Gastroesophageal sphincter (tissue), 4 donors: ENCODE measurements at regions not wholly inside any gene's neighbourhood (a gene's known extent, or its start where the extent isn't known, plus 50 kb on each side); places are given as distances from the start of the nearest gene placed in this dataset.

Experiments used
- ATAC-seq: fragments of 150-250 bp; one replicate; pipeline ENCODE4 v1.9.1; 2016; ENCODE audit warnings: mild to moderate bottlenecking, moderate library complexity
- H3K27ac ChIP-seq, 4 donors: fragments of 200-600 bp; sonication (generic) in 3 of 4; 1 replicate in 3 of 4; 2 replicates in 1 of 4; pipeline ENCODE4 v1.5.1; 2016 to 2019
- H3K27me3 ChIP-seq: fragments of 200-600 bp; sonication (generic); one replicate; pipeline ENCODE4 v1.5.1; 2019
- H3K36me3 ChIP-seq, 2 donors: fragments of 200-600 bp; sonication (generic); one replicate each; pipeline ENCODE4 v1.5.1; 2019; ENCODE audit warnings: control low read depth in 1 of 2
- H3K4me1 ChIP-seq, 3 donors: fragments of 200-600 bp; sonication (generic); 1 replicate in 2 of 3; 2 replicates in 1 of 3; pipeline ENCODE4 v1.5.1; 2016 to 2019; ENCODE audit warnings: control low read depth in 2 of 3
- H3K4me3 ChIP-seq, 2 donors: fragments of 200-600 bp; sonication (generic); one replicate each; pipeline ENCODE4 v1.5.1; 2019; ENCODE audit warnings: mild to moderate bottlenecking in 1 of 2, moderate library complexity in 1 of 2
- H3K9me3 ChIP-seq, 3 donors: fragments of 200-600 bp; sonication (generic); one replicate each; pipeline ENCODE4 v1.5.1; 2017 to 2019; ENCODE audit warnings: control low read depth in 2 of 3
- EP300 ChIP-seq: sonication (generic); formaldehyde crosslinking; IDR thresholded peaks from one replicate; pipeline ENCODE4 v1.6.1; 2017; ENCODE audit warnings: antibody characterized with exemption, mild to moderate bottlenecking
- POLR2A ChIP-seq, 2 donors: fragments of 450-650 bp; IDR thresholded peaks; one replicate each; pipeline ENCODE4 v1.6.1; 2017; ENCODE audit warnings: antibody characterized with exemption in 2 of 2, mild to moderate bottlenecking in 2 of 2, moderate library complexity in 1 of 2
- POLR2AphosphoS5 ChIP-seq: sonication (generic); formaldehyde crosslinking; IDR thresholded peaks from one replicate; pipeline ENCODE4 v1.6.1; 2017; ENCODE audit warnings: antibody characterized with exemption
- WGBS, 2 donors: methylation state at CpG; one replicate each; pipeline ENCODE4 v1.1.5; 2018; ENCODE audit warnings: low coverage in 1 of 2; 5-methylcytosine and 5-hydroxymethylcytosine counted together
- TF ChIP-seq, protein P1 (sequence below), 4 experiments: fragments of 200-600 bp in 2 of 4; fragments of 450-650 bp in 2 of 4; sonication (generic) in 1 of 4; IDR thresholded peaks; one replicate each; pipeline ENCODE4 v1.5.1; 2017 to 2019; ENCODE audit warnings: antibody characterized with exemption in 4 of 4, mild to moderate bottlenecking in 2 of 4, moderate library complexity in 2 of 4

DNA sequence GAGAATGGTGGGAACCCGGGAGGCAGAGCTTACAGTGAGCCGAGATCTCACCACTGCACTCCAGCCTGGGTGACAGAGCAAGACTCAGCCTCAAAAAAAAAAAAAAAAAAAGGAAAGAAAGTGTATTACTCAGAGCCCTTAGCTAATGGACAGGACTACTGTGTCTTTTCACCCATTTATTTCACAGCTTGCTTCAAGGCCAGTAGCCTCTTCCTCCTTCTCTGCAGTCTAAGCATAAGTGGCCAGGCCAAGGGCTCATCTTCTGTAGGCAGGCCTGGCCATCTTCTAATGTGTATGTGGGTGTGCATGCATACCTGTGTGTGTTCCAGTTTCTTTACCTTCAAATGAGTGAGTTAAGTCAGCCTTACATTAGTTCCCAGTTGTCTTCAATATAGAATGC lies 94.8 kb upstream of the GDF10 start:
- Histone ChIP-seq H3K36me3 (no peaks in the 10 kb centered on the region), H3K9me3 (peaks cover 0 to 12% (median 0%) of the 10 kb centered on the region in 3 donors), H3K27ac (no peak overlapping the region), H3K4me1 (no peaks in the 10 kb centered on the region), H3K27me3 (no peaks in the 10 kb centered on the region), H3K4me3 (no peak overlapping the region)
- no peak for ATAC-seq
- WGBS, 2 donors, result 100% methylated on average over 2 of the region's 2 CpGs; no CpG with 5 or more reads in 1 of the 2 donors
- TF ChIP-seq POLR2AphosphoS5, result no peak
- TF ChIP-seq, protein P1, sequence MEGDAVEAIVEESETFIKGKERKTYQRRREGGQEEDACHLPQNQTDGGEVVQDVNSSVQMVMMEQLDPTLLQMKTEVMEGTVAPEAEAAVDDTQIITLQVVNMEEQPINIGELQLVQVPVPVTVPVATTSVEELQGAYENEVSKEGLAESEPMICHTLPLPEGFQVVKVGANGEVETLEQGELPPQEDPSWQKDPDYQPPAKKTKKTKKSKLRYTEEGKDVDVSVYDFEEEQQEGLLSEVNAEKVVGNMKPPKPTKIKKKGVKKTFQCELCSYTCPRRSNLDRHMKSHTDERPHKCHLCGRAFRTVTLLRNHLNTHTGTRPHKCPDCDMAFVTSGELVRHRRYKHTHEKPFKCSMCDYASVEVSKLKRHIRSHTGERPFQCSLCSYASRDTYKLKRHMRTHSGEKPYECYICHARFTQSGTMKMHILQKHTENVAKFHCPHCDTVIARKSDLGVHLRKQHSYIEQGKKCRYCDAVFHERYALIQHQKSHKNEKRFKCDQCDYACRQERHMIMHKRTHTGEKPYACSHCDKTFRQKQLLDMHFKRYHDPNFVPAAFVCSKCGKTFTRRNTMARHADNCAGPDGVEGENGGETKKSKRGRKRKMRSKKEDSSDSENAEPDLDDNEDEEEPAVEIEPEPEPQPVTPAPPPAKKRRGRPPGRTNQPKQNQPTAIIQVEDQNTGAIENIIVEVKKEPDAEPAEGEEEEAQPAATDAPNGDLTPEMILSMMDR (IDR thresholded peaks at IDR 0.05), result no peak
- no peak for TF ChIP-seq POLR2A (IDR thresholded peaks at IDR 0.05)
- TF ChIP-seq EP300, result no peak

DNA sequence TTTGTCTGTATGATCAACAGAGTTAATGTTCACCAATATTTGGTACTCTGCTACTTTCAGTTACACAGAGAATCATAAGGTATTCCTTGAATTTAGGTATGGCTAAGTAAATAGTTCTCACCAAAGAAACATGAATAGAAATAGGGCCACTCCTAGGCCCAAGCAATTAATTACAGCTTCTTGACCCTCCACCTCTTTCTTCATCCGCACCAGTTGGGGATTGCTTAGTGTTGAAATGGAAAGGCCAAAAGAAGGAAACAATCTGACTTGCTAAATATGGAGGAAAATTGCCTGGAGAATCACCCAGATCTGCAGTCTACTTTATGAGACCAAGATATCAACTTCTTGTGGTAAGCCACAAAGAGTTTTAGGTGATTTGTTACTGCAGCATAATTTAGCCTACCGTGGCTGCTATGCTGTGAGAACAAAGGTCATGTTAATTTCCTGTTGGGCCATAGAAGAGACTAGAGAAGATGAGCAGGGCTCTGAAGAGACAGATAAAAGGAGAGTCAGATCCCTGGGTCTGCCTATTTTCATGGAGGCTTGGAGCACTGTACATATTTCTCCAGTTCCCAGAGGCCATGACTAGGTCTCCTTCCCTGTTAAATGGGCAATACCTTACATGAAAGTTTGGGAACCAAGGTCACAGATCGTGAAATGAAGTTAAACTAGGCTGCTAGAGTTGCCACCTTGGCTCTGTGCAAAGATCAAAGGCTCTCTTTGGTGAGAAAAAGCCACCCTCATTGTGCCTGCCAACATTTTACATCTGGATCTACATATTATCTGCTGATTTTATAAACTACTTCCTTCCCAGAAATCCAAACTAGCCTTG lies 93.3 kb upstream of the GDF10 start:
- 75 to 86% methylated on average over 3 of the region's 3 CpGs for WGBS, 2 donors
- Histone ChIP-seq H3K4me1 (no peaks in the 10 kb centered on the region), H3K9me3 (peaks cover 0 to 12% (median 0%) of the 10 kb centered on the region in 3 donors), H3K27ac (no peak overlapping the region), H3K4me3 (no peak overlapping the region), H3K27me3 (no peaks in the 10 kb centered on the region), H3K36me3 (no peaks in the 10 kb centered on the region)
- no peak for ATAC-seq
- TF ChIP-seq POLR2AphosphoS5 (no peak), POLR2A (IDR thresholded peaks at IDR 0.05) (no peak), EP300 (no peak)
- TF ChIP-seq, protein P1 (IDR thresholded peaks at IDR 0.05), result no peak

DNA sequence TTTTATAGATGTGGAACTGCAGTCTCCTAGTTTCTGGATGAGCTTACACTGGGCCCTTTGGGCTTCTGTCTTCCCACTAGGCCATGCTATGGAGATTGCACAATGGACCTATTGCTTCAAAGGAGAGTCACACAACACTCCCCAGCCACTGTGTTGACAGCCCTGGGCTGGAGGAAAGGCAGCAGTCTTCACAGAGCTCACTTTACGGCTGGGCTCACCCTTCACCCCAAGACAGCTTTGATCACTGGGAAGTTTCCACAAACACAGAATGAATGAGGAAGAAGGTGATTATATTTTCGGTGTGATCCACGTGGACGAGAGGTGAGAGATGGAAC lies 92.7 kb upstream of the GDF10 start:
- no peaks in the 10 kb centered on the region for H3K36me3 ChIP-seq
- no peaks in the 10 kb centered on the region for H3K27me3 ChIP-seq
- peak; percentile 50 for ATAC-seq
- no peaks in the 10 kb centered on the region for H3K4me1 ChIP-seq
- H3K9me3 ChIP-seq, result peaks cover 0 to 14% (median 0%) of the 10 kb centered on the region in 3 donors
- no peak overlapping the region for H3K27ac ChIP-seq
- WGBS, 2 donors, result 59 to 79% methylated on average over 3 of the region's 4 CpGs
- H3K4me3 ChIP-seq, result no peak overlapping the region
- no peak for TF ChIP-seq POLR2AphosphoS5
- no peak for TF ChIP-seq EP300
- TF ChIP-seq POLR2A (IDR thresholded peaks at IDR 0.05), result no peak
- TF ChIP-seq, protein P1 (IDR thresholded peaks at IDR 0.05), result no peak

DNA sequence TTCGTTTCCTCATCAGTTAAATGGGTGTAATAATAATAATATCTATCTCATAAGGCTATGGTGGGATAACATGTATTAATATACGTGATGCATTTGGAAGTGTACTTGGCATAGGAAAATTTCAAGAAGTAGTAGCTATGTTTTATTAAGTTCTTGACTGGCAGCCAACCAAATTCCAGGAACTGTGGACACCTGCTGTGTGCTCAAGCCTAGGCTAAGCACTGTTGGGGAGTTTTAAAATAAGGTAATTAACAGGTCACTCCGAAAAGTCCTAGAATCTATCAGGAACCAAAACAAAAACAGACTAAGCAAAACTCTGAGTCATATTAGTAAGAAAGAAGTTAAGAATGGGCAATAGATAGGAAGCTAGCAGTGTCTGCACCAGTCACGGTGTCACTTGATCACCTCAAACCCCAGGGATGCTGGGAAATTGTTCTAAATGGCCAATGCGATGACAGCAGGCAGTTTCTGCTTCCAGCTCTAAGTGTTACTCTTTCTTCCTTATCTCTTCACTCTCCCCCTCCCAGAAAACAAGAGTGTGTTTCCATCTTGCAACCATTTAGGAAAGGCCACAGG lies 92.0 kb upstream of the GDF10 start:
- no peak for ATAC-seq
- Histone ChIP-seq H3K27me3 (no peaks in the 10 kb centered on the region), H3K4me1 (no peaks in the 10 kb centered on the region), H3K9me3 (peaks cover 0 to 18% (median 0%) of the 10 kb centered on the region in 3 donors), H3K36me3 (no peaks in the 10 kb centered on the region), H3K27ac (no peak overlapping the region), H3K4me3 (no peak overlapping the region)
- WGBS, 2 donors, result 82 to 84% methylated on average over 5 of the region's 5 CpGs
- TF ChIP-seq EP300, result no peak
- TF ChIP-seq, protein P1 (IDR thresholded peaks at IDR 0.05), result no peak
- TF ChIP-seq POLR2A (IDR thresholded peaks at IDR 0.05), result no peak
- TF ChIP-seq POLR2AphosphoS5, result no peak

DNA sequence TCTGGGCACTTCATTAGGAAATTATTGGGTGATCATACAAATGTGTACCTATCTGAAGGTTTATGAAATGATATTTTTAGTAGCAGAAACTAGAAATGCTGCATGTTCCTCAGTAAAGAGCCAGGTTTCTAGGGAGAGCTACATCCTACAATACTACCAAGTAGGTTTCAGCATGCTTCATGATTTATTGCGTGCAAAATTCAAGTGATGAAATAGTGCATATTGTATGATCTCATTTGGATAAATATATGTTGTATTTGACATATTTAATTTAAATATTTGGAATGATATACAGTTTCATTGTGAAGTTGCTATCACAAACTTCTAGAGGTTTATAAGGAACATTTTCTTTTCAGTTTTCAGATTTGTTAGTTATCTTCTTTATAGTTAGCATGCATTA lies 90.5 kb upstream of the GDF10 start:
- Histone ChIP-seq H3K27ac (no peak overlapping the region), H3K27me3 (no peaks in the 10 kb centered on the region), H3K4me1 (no peaks in the 10 kb centered on the region), H3K9me3 (peaks cover 0 to 15% (median 0%) of the 10 kb centered on the region in 3 donors), H3K4me3 (no peak overlapping the region), H3K36me3 (no peaks in the 10 kb centered on the region)
- TF ChIP-seq POLR2A (IDR thresholded peaks at IDR 0.05), result no peak
- TF ChIP-seq, protein P1 (IDR thresholded peaks at IDR 0.05), result no peak
- TF ChIP-seq POLR2AphosphoS5, result no peak
- no peak for TF ChIP-seq EP300
- no peak for ATAC-seq
- WGBS, 2 donors, result 73 to 87% methylated on average over 1 of the region's 1 CpG
